PC-3 (cell line): ENCODE measurements at regions not wholly inside any gene's neighbourhood (a gene's known extent, or its start where the extent isn't known, plus 50 kb on each side); places are given as distances from the start of the nearest gene placed in this dataset.
A peak's percentile ranks its signal among the peaks of the same experiment; 100 is the strongest.

Experiments
- ATAC-seq: fragments of 200-7000 bp; cut with Tn5 transposase; 2 replicates; pipeline ENCODE4 v1.9.1; 2020; ENCODE audit warnings: mild to moderate bottlenecking, moderate library complexity
- BruUV-seq: library from RNA; stranded (reverse); fragments of 400-500 nt; replicated peaks from 2 replicates; lab custom pipeline; 2021; lab: Mats Ljungman, UMichigan
- CTCF ChIA-PET: fragments of 300-600 bp; sonication (Branson Sonifier 250); formaldehyde crosslinking; loops from one replicate; lab custom pipeline; 2022; ENCODE audit warnings: antibody characterized with exemption; lab: Charles Lee
- POLR2A ChIA-PET: fragments of 300-600 bp; sonication (Branson Sonifier 250); formaldehyde crosslinking; loops from one replicate; lab custom pipeline; 2022; ENCODE audit warnings: antibody characterized with exemption; ENCODE audit not compliant: unreplicated experiment; lab: Charles Lee
- DNase-seq: peaks from one replicate; pipeline ENCODE4 v3.0.0-alpha.2; 2015
- H2AFZ ChIP-seq: fragments of 300-600 bp; sonication (generic); 2 replicates; pipeline ENCODE4 v1.6.0; 2016; ENCODE audit warnings: antibody characterized with exemption, low read length
- H3F3A ChIP-seq: fragments of 300-600 bp; sonication (generic); one replicate; pipeline ENCODE4 v1.6.0; 2017; ENCODE audit warnings: antibody characterized with exemption, low read length, control low read depth, mild to moderate bottlenecking; ENCODE audit not compliant: unreplicated experiment
- H3K27ac ChIP-seq: fragments of 300-600 bp; sonication (generic); 2 replicates; pipeline ENCODE4 v1.5.1; 2016; ENCODE audit warnings: mild to moderate bottlenecking, low read length
- H3K27me3 ChIP-seq: fragments of 300-600 bp; sonication (generic); 2 replicates; pipeline ENCODE4 v1.6.1; 2016; ENCODE audit warnings: low read length, mixed read lengths
- H3K36me3 ChIP-seq: fragments of 300-600 bp; sonication (generic); 2 replicates; pipeline ENCODE4 v1.6.1; 2016; ENCODE audit warnings: low read depth, mixed run types, low read length, mixed read lengths
- H3K4me1 ChIP-seq: fragments of 300-600 bp; sonication (generic); 2 replicates; pipeline ENCODE4 v1.5.1; 2016; ENCODE audit warnings: low read length; ENCODE audit not compliant: insufficient read depth
- H3K4me2 ChIP-seq: fragments of 300-600 bp; sonication (generic); 2 replicates; pipeline ENCODE4 v1.6.0; 2016; ENCODE audit warnings: low read length
- H3K4me3 ChIP-seq: fragments of 300-600 bp; sonication (generic); 2 replicates; pipeline ENCODE4 v1.5.1; 2016; ENCODE audit warnings: mild to moderate bottlenecking, low read length, mixed read lengths
- H3K79me2 ChIP-seq: fragments of 300-600 bp; sonication (generic); 2 replicates; pipeline ENCODE4 v1.6.1; 2017; ENCODE audit warnings: low read length, mixed read lengths
- H3K9ac ChIP-seq: fragments of 300-600 bp; sonication (generic); 2 replicates; pipeline ENCODE4 v1.6.0; 2016; ENCODE audit warnings: mild to moderate bottlenecking, low read length
- H3K9me2 ChIP-seq: fragments of 300-600 bp; sonication (generic); replicated peaks from 2 replicates; pipeline ENCODE4 v1.6.1; 2016; ENCODE audit warnings: mixed run types, low read length, mixed read lengths
- H3K9me3 ChIP-seq: fragments of 300-600 bp; sonication (generic); 2 replicates; pipeline ENCODE4 v1.6.1; 2016; ENCODE audit warnings: low read length, mixed read lengths
- H4K20me1 ChIP-seq: fragments of 300-600 bp; sonication (generic); 2 replicates; pipeline ENCODE4 v1.6.1; 2016; ENCODE audit warnings: low read length, mixed read lengths
- EZH2 ChIP-seq: fragments of 300-600 bp; sonication (generic); IDR thresholded peaks from one replicate; pipeline ENCODE4 v1.6.1; 2017; ENCODE audit warnings: antibody characterized with exemption, mild to moderate bottlenecking, low read length; ENCODE audit not compliant: unreplicated experiment
- EZH2phosphoT487 ChIP-seq: fragments of 300-600 bp; sonication (generic); IDR thresholded peaks from 2 replicates; pipeline ENCODE4 v1.6.1; 2018; ENCODE audit warnings: mild to moderate bottlenecking, antibody characterized with exemption, low read length, borderline replicate concordance
- intact Hi-C: fragments of 100-400 bp; cut with micrococcal nuclease; formaldehyde crosslinking; loops from 2 replicates; pipeline ENCODE4 v1.9.0; 2023
- TF ChIP-seq, protein P1 (sequence below): fragments of 300-600 bp; sonication (generic); conservative IDR thresholded peaks from 2 replicates; pipeline ENCODE4 v1.5.1; 2017; ENCODE audit warnings: antibody characterized with exemption, low read depth, mild to moderate bottlenecking, low read length

DNA sequence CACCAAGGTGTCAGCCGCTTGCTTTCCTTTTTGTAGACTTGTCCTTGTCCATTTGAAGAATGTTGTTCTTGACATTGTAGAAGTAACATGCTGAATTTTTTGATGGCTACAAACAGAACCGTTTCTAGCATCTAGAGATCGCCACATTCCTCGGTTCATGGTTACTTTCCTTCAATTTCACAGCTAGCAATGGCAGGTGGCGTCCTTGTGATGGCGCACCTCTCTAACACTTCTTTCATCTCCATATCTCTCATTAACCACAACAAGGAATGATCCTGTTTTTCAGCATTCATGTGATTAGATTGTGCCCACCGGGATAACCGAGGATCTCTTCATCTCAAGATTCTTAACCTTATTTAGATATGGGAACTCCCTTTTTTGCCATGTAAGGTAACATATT, 2129.8 kb downstream of the NCAM2 start:
- Histone ChIP-seq H3K4me2 (no peak overlapping the region), H3K79me2 (no peaks in the 10 kb centered on the region), H4K20me1 (no peaks in the 10 kb centered on the region), H3K4me1 (peaks cover 7% of the 10 kb centered on the region), H2AFZ (no peak overlapping the region), H3K27ac (no peak overlapping the region), H3K36me3 (no peaks in the 10 kb centered on the region), H3K4me3 (no peak overlapping the region), H3K27me3 (no peaks in the 10 kb centered on the region), H3K9me2 (no peaks in the 10 kb centered on the region), H3K9ac (no peak overlapping the region), H3F3A (no peaks in the 10 kb centered on the region), H3K9me3 (no peaks in the 10 kb centered on the region)
- ChIA-PET CTCF (no interaction called here), POLR2A (no interaction called here)
- BruUV-seq: no TSS peak
- ATAC-seq: no peak
- TF ChIP-seq, protein P1, sequence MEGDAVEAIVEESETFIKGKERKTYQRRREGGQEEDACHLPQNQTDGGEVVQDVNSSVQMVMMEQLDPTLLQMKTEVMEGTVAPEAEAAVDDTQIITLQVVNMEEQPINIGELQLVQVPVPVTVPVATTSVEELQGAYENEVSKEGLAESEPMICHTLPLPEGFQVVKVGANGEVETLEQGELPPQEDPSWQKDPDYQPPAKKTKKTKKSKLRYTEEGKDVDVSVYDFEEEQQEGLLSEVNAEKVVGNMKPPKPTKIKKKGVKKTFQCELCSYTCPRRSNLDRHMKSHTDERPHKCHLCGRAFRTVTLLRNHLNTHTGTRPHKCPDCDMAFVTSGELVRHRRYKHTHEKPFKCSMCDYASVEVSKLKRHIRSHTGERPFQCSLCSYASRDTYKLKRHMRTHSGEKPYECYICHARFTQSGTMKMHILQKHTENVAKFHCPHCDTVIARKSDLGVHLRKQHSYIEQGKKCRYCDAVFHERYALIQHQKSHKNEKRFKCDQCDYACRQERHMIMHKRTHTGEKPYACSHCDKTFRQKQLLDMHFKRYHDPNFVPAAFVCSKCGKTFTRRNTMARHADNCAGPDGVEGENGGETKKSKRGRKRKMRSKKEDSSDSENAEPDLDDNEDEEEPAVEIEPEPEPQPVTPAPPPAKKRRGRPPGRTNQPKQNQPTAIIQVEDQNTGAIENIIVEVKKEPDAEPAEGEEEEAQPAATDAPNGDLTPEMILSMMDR: no peak
- no peak for TF ChIP-seq EZH2phosphoT487
- TF ChIP-seq EZH2: no peak
- DNase-seq: no peak
- intact Hi-C loops: no loop called here

DNA sequence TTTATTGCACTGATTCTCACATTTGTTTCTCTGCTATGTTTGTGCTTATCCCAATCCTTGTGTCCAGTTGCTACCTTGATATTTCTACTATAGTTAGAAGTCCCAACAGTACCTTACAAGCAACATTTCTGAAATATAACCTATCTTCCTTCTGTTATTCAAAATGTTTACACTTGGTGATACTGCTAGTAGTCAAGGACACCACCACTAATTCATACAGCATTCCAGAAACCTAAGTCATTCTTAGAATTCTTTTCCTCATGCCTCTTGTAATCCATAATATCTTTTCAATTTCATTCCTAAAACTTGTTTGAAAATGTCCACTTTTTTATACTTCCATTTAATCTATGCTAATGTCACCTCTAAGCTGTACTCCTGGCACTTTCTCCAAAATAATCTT, 2132.1 kb downstream of the NCAM2 start:
- no peak overlapping the region for H3K27ac ChIP-seq
- no peak overlapping the region for H3K9ac ChIP-seq
- CTCF ChIA-PET: no interaction called here
- TF ChIP-seq EZH2 (no peak), EZH2phosphoT487 (no peak)
- TF ChIP-seq, protein P1: no peak
- H3K9me3 ChIP-seq: no peaks in the 10 kb centered on the region
- no peak overlapping the region for H3K4me3 ChIP-seq
- peak; percentile 77 for ATAC-seq
- no peak overlapping the region for H2AFZ ChIP-seq
- DNase-seq: peak; percentile 44
- no peak overlapping the region for H3K4me2 ChIP-seq
- H3K36me3 ChIP-seq: no peaks in the 10 kb centered on the region
- no peaks in the 10 kb centered on the region for H4K20me1 ChIP-seq
- H3K4me1 ChIP-seq: peaks cover 7% of the 10 kb centered on the region
- BruUV-seq: no TSS peak
- POLR2A ChIA-PET: no interaction called here
- intact Hi-C loops: loop anchor here (2.0 kb wide), 1 partner anchor 264 kb away; no protein-coding TSS in a partner anchor
- H3K79me2 ChIP-seq: no peaks in the 10 kb centered on the region
- no peaks in the 10 kb centered on the region for H3K27me3 ChIP-seq
- H3F3A ChIP-seq: no peaks in the 10 kb centered on the region
- no peaks in the 10 kb centered on the region for H3K9me2 ChIP-seq

DNA sequence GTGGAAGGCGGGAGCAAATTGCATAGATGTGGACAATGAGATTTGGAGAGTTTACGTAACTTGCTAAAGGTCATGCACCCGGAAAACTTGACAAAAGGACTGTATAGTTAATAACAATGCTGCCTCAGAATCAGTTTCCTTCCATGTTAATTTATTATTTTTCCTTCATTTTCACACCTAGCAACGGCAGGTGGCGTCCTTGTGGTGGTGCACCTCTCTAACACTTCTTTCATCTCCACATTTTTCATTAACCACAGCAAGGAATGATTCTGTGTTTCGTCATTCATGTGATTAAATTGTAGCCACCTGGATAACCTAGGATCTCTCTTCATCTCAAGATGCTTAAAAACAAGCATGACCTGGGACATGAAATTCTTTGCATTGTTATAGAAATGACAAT, 2133.0 kb downstream of the NCAM2 start:
- Histone ChIP-seq H3F3A (no peaks in the 10 kb centered on the region), H3K27me3 (no peaks in the 10 kb centered on the region), H3K4me2 (no peak overlapping the region), H3K4me1 (peaks cover 7% of the 10 kb centered on the region), H3K9ac (no peak overlapping the region), H3K79me2 (no peaks in the 10 kb centered on the region), H3K27ac (no peak overlapping the region), H2AFZ (no peak overlapping the region), H3K36me3 (no peaks in the 10 kb centered on the region), H4K20me1 (no peaks in the 10 kb centered on the region), H3K9me3 (no peaks in the 10 kb centered on the region), H3K9me2 (no peaks in the 10 kb centered on the region), H3K4me3 (no peak overlapping the region)
- TF ChIP-seq EZH2phosphoT487 (no peak), EZH2 (no peak)
- TF ChIP-seq, protein P1: peak; percentile 67
- CTCF ChIA-PET: no interaction called here
- intact Hi-C loops: loop anchor here (2.0 kb wide), 1 partner anchor 264 kb away; no protein-coding TSS in a partner anchor
- peak; percentile 45 for DNase-seq
- POLR2A ChIA-PET: no interaction called here
- no TSS peak for BruUV-seq
- ATAC-seq: peak; percentile 60
